22Rv1 (cell line): ENCODE measurements at regions not wholly inside any gene's neighbourhood (a gene's known extent, or its start where the extent isn't known, plus 50 kb on each side); places are given as distances from the start of the nearest gene placed in this dataset.
"Not testable (repeated sequence)": the region's sequence is repeated elsewhere in the genome, so short reads cannot be mapped to it uniquely, and the experiment has no call there.

Experiments used
- H3K27ac ChIP-seq: fragments of 450-650 bp; 2 replicates; pipeline ENCODE4 v1.5.1; 2017
- CTCF ChIP-seq: fragments of 450-650 bp; IDR thresholded peaks from 2 replicates; pipeline ENCODE4 v1.5.1; 2017; ENCODE audit warnings: mild to moderate bottlenecking
- ZFX ChIP-seq: fragments of 450-650 bp; IDR thresholded peaks from 2 replicates; pipeline ENCODE4 v1.6.1; 2017; ENCODE audit warnings: antibody characterized with exemption, borderline replicate concordance

- TF ChIP-seq CTCF, result no peak
- no peak for TF ChIP-seq ZFX
- no peak overlapping the region for H3K27ac ChIP-seq
These were observed 598.7 kb upstream of the SPRY2 start for GRCh38 chr13:80939581-80939980.

- H3K27ac ChIP-seq, result no peak overlapping the region
- TF ChIP-seq CTCF (no peak), ZFX (no peak)
These were observed 590.8 kb upstream of the SPRY2 start for GRCh38 chr13:80931766-80932165.

- H3K27ac ChIP-seq, result no peak overlapping the region
- TF ChIP-seq CTCF (no peak), ZFX (no peak)
These were observed 590.2 kb upstream of the SPRY2 start for GRCh38 chr13:80931118-80931517.

GRCh38 chr13:80928241-80928640 is 587.3 kb upstream of the SPRY2 start:
- TF ChIP-seq CTCF, result no peak
- no peak for TF ChIP-seq ZFX
- H3K27ac ChIP-seq, result no peak overlapping the region

GRCh38 chr13:80926024-80926423 is 585.1 kb upstream of the SPRY2 start:
- H3K27ac ChIP-seq, result not testable (repeated sequence)

- no peak overlapping the region for H3K27ac ChIP-seq
- TF ChIP-seq ZFX (no peak), CTCF (no peak)
These were observed 583.7 kb upstream of the SPRY2 start for GRCh38 chr13:80924596-80924995.

GRCh38 chr13:80923907-80924306 is 583.0 kb upstream of the SPRY2 start:
- TF ChIP-seq CTCF, result no peak
- TF ChIP-seq ZFX, result no peak
- H3K27ac ChIP-seq, result no peak overlapping the region

- no peak overlapping the region for H3K27ac ChIP-seq
- TF ChIP-seq CTCF, result no peak
- TF ChIP-seq ZFX, result no peak
These were observed 581.0 kb upstream of the SPRY2 start for GRCh38 chr13:80921971-80922370.
